ENCODE measurements at regions not wholly inside any gene's neighbourhood (a gene's known extent, or its start where the extent isn't known, plus 50 kb on each side); places are given as distances from the start of the nearest gene placed in this dataset.

DNA sequence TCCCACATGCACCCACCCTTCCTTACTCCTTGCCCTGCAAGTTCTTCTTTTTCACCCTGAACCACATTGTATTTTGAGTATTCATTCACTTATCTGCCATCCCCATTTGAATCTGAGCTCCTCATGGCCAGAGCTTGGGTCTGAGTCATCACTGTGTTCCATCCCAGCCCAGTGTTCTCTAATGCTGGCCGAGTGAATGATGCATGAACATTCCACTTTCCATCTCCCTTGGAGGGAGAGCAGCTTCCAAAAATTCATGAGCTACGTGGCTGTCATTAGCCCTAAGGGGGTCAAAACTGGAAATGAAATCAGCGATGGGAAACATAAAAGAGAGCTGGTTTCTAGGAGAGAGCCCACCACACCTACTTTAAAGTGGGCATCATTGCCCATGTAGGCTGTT, 187.0 kb upstream of the USP24 start:
- no peak for DNase-seq (ENCODE audit: extremely low spot score)
- ChIA-PET CTCF (interaction anchor here (2.0 kb wide), 1 partner anchor 26 kb away, joined by 6 read pairs; no protein-coding TSS in a partner anchor), POLR2A (no interaction called here)
- TF ChIP-seq, protein P1, sequence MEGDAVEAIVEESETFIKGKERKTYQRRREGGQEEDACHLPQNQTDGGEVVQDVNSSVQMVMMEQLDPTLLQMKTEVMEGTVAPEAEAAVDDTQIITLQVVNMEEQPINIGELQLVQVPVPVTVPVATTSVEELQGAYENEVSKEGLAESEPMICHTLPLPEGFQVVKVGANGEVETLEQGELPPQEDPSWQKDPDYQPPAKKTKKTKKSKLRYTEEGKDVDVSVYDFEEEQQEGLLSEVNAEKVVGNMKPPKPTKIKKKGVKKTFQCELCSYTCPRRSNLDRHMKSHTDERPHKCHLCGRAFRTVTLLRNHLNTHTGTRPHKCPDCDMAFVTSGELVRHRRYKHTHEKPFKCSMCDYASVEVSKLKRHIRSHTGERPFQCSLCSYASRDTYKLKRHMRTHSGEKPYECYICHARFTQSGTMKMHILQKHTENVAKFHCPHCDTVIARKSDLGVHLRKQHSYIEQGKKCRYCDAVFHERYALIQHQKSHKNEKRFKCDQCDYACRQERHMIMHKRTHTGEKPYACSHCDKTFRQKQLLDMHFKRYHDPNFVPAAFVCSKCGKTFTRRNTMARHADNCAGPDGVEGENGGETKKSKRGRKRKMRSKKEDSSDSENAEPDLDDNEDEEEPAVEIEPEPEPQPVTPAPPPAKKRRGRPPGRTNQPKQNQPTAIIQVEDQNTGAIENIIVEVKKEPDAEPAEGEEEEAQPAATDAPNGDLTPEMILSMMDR (IDR thresholded peaks at IDR 0.05; ENCODE audit: control extremely low read depth, extremely low read depth, low read depth, missing control alignments): no peak

DNA sequence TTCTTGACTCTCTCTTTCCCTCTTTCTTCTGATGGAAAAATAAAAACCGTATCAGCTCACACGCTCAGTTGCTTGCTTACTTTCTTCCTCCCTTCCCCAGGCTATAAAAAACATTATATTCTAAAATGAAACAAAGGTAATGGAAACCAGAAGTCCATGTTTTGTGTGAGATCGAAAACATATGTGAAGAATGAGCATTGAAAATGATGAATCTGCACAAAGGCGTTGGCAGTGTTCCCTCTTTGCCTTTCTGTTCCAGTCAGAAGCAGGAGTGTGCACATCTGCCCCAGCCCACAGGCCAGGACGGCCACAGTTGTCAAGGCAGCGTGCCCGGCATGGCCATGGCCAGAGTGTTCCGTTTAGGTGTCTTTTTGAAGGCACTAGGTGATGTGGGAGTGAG, 185.3 kb upstream of the USP24 start:
- ChIA-PET POLR2A (no interaction called here), CTCF (no interaction called here)
- DNase-seq (ENCODE audit: extremely low spot score): no peak
- TF ChIP-seq, protein P1 (IDR thresholded peaks at IDR 0.05; ENCODE audit: control extremely low read depth, extremely low read depth, low read depth, missing control alignments): no peak

DNA sequence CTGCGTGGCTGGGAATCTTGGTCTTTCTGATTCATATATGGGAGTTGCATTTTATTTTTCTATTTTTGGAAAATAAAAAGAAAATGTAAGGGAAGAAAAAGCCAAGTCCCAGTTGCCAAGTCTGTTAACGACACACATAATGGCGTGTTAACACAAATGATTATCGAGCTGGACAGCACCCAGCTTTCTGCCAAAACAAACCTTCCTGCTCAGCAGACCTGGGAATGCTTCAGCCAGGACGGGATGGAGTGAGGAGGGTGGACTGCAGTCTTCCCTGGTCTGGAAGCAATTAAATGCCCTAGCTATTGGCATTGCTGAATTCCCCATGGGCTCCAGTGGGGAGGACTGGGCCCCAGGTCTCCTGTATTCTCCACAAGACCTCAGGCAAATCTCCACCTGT, 184.2 kb upstream of the USP24 start:
- ChIA-PET POLR2A (no interaction called here), CTCF (interaction anchor here (1.4 to 1.5 kb wide), 2 partner anchors 12 to 23 kb away, joined by 5 to 7 read pairs; no protein-coding TSS in a partner anchor)
- TF ChIP-seq, protein P1 (IDR thresholded peaks at IDR 0.05; ENCODE audit: control extremely low read depth, extremely low read depth, low read depth, missing control alignments): no peak
- DNase-seq (ENCODE audit: extremely low spot score): no peak

DNA sequence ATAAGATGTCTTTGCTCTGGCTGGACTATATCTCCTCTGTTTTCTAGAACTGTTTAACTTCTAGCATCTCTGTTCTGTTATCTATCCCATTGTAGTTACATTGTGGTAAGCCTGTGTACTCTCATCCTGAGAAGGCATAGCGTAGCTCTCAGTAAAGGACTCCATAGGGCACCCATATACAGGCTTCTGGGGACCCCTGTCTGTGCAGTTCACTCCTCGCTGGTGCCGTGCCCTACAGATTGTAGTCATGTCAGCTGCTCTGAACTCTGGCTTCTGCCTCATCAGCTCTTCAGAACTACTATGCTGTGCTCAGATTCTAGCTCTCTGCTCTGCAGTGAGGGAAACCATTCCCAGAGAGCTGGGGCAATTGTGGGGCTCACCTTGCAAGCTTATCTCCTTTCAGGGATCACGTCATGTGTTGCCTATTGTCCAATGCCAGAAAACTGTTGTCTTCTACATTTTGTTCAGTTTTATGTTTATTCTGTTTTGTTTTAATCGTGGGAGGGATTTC, 181.3 kb upstream of the USP24 start:
- CTCF ChIA-PET: interaction anchor here (0.8 to 1.5 kb wide), 3 partner anchors 12 to 76 kb away, joined by 3 to 7 read pairs (median 3); no protein-coding TSS in a partner anchor

DNA sequence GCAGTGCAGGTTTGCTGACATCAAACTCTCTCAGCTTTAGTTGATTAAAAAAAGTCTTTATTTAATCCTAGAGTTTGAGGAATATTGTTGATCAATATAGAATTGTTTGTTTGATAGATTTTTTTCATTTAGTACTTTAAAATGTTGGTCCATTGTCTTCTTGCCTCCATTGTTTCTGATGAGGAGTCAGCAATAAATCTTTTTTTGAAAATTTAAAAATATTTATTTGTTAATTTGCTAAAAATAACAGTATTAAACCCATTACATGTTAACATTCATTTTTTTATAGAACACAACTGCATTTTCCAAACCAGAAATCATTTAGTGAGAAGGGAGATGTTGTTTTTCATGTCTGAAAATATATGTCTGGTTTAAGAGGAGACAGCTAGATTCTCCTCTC, 173.8 kb upstream of the USP24 start:
- no peak for DNase-seq (ENCODE audit: extremely low spot score)
- TF ChIP-seq, protein P1 (IDR thresholded peaks at IDR 0.05; ENCODE audit: control extremely low read depth, extremely low read depth, low read depth, missing control alignments): no peak
- CTCF ChIA-PET: no interaction called here
- POLR2A ChIA-PET: no interaction called here

More for the DNA sequence above, 181.3 kb upstream of the USP24 start:
- POLR2A ChIA-PET: no interaction called here
- TF ChIP-seq, protein P1 (IDR thresholded peaks at IDR 0.05; ENCODE audit: control extremely low read depth, extremely low read depth, low read depth, missing control alignments): no peak
- no peak for DNase-seq (ENCODE audit: extremely low spot score)

DNA sequence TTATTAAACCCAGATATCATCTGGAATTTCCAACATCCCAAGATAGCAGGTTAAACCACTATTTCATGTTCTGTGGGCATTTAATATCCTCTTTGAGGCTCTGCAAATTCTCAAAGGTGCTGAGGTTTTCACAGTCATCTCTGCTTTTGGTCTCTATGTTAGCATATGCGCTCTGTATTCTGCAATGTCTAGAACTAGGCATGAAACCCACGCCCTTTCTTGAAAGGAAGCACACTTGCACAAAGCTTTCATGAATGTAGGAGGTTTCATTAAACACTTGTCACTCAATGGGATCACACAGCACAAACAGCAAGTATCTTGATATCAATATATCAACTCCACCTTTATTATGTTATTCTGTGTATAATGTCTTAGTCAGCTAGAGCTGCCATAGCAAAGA, 172.0 kb upstream of the USP24 start:
- DNase-seq (ENCODE audit: extremely low spot score): no peak
- TF ChIP-seq, protein P1 (IDR thresholded peaks at IDR 0.05; ENCODE audit: control extremely low read depth, extremely low read depth, low read depth, missing control alignments): no peak
- CTCF ChIA-PET: interaction anchor here (1.6 to 1.8 kb wide), 2 partner anchors 11 to 13 kb away, joined by 3 to 8 read pairs; no protein-coding TSS in a partner anchor
- POLR2A ChIA-PET: no interaction called here

Data from GM10248 (cell line).